DOHH2 (cell line): ENCODE measurements at regions not wholly inside any gene's neighbourhood (a gene's known extent, or its start where the extent isn't known, plus 50 kb on each side); places are given as distances from the start of the nearest gene placed in this dataset.

Experiments used
- H3F3A ChIP-seq: fragments of 200-600 bp; sonication (generic), shearing (Covaris generic); 2 replicates; pipeline ENCODE4 v1.6.0; 2016; ENCODE audit warnings: antibody characterized with exemption, mild to moderate bottlenecking; ENCODE audit not compliant: control insufficient read depth, insufficient read depth
- H3K27ac ChIP-seq: fragments of 200-600 bp; sonication (generic); 2 replicates; pipeline ENCODE4 v1.5.1; 2014; ENCODE audit warnings: low read depth, mild to moderate bottlenecking, low read length, moderate library complexity
- H3K27me3 ChIP-seq: fragments of 200-600 bp; sonication (generic); 2 replicates; pipeline ENCODE4 v1.6.1; 2014; ENCODE audit warnings: mild to moderate bottlenecking, low read length, mixed read lengths; ENCODE audit not compliant: control insufficient read depth
- H3K36me3 ChIP-seq: fragments of 200-600 bp; sonication (generic); 2 replicates; pipeline ENCODE4 v1.6.1; 2014; ENCODE audit warnings: mild to moderate bottlenecking, low read length, moderate library complexity, mixed read lengths; ENCODE audit not compliant: control insufficient read depth
- H3K4me1 ChIP-seq: fragments of 200-600 bp; sonication (generic); 2 replicates; pipeline ENCODE4 v1.6.1; 2014; ENCODE audit warnings: mild to moderate bottlenecking, low read length, mixed read lengths; ENCODE audit not compliant: control insufficient read depth
- H3K4me2 ChIP-seq: fragments of 200-600 bp; sonication (generic); 2 replicates; pipeline ENCODE4 v1.6.0; 2014; ENCODE audit warnings: mild to moderate bottlenecking, low read length, moderate library complexity
- H3K4me3 ChIP-seq: fragments of 200-600 bp; sonication (generic); 2 replicates; pipeline ENCODE4 v1.5.1; 2014; ENCODE audit warnings: mild to moderate bottlenecking, low read length, mixed read lengths
- H3K79me2 ChIP-seq: fragments of 200-600 bp; sonication (generic); 2 replicates; pipeline ENCODE4 v1.6.1; 2014; ENCODE audit warnings: mild to moderate bottlenecking, low read length, mixed read lengths; ENCODE audit not compliant: control insufficient read depth
- H3K9me2 ChIP-seq: fragments of 200-600 bp; sonication (generic); replicated peaks from 2 replicates; pipeline ENCODE4 v1.6.1; 2014; ENCODE audit warnings: mild to moderate bottlenecking, low read length, mixed read lengths; ENCODE audit not compliant: control insufficient read depth
- H3K9me3 ChIP-seq: fragments of 200-600 bp; sonication (generic); 2 replicates; pipeline ENCODE4 v1.6.1; 2014; ENCODE audit warnings: antibody characterized with exemption, low read length, mixed read lengths; ENCODE audit not compliant: control insufficient read depth, insufficient read depth
- H4K20me1 ChIP-seq: fragments of 200-600 bp; sonication (generic); 2 replicates; pipeline ENCODE4 v1.6.0; 2014; ENCODE audit warnings: low read depth, mild to moderate bottlenecking, antibody characterized with exemption, low read length, moderate library complexity; ENCODE audit not compliant: control insufficient read depth, insufficient read depth
- EZH2phosphoT487 ChIP-seq: fragments of 200-600 bp; sonication (generic); IDR thresholded peaks from 2 replicates; pipeline ENCODE4 v1.6.1; 2017; ENCODE audit warnings: borderline replicate concordance, mild to moderate bottlenecking, antibody characterized with exemption, low read length, moderate library complexity, mixed read lengths
- TF ChIP-seq, protein P1 (sequence below): fragments of 200-600 bp; sonication (generic); IDR thresholded peaks from one replicate; pipeline ENCODE4 v1.5.1; 2014; ENCODE audit warnings: antibody characterized with exemption, mild to moderate bottlenecking, low read depth, low read length; ENCODE audit not compliant: poor library complexity, severe bottlenecking

DNA sequence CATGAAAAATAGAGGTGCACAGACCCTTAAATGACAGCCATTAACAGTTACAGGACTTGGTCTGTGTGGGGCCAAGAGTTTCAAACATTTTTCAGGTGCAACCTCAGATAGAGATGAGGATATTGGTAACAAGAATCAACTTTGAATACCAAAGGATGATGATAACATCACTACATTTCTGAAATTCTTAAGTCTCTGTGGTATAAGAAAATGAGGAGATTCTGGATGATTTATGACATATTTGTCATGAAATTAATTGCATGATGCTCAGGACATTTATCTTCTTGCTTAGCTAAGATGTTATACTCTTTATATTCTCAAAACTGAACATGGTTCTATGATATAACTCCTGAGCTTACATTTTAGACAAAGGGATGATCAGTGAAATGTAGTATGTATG is 471.8 kb upstream of the CWC22 start:
- H3K36me3 ChIP-seq = no peaks in the 10 kb centered on the region
- H3K27ac ChIP-seq = no peak overlapping the region
- H3K9me2 ChIP-seq = no peaks in the 10 kb centered on the region
- no peaks in the 10 kb centered on the region for H3F3A ChIP-seq
- no peaks in the 10 kb centered on the region for H3K79me2 ChIP-seq
- no peaks in the 10 kb centered on the region for H3K9me3 ChIP-seq
- H3K4me1 ChIP-seq = no peaks in the 10 kb centered on the region
- H3K4me3 ChIP-seq = no peak overlapping the region
- TF ChIP-seq, protein P1, sequence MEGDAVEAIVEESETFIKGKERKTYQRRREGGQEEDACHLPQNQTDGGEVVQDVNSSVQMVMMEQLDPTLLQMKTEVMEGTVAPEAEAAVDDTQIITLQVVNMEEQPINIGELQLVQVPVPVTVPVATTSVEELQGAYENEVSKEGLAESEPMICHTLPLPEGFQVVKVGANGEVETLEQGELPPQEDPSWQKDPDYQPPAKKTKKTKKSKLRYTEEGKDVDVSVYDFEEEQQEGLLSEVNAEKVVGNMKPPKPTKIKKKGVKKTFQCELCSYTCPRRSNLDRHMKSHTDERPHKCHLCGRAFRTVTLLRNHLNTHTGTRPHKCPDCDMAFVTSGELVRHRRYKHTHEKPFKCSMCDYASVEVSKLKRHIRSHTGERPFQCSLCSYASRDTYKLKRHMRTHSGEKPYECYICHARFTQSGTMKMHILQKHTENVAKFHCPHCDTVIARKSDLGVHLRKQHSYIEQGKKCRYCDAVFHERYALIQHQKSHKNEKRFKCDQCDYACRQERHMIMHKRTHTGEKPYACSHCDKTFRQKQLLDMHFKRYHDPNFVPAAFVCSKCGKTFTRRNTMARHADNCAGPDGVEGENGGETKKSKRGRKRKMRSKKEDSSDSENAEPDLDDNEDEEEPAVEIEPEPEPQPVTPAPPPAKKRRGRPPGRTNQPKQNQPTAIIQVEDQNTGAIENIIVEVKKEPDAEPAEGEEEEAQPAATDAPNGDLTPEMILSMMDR = no peak
- TF ChIP-seq EZH2phosphoT487 = no peak
- H4K20me1 ChIP-seq = no peaks in the 10 kb centered on the region
- H3K4me2 ChIP-seq = no peak overlapping the region
- H3K27me3 ChIP-seq = no peaks in the 10 kb centered on the region

DNA sequence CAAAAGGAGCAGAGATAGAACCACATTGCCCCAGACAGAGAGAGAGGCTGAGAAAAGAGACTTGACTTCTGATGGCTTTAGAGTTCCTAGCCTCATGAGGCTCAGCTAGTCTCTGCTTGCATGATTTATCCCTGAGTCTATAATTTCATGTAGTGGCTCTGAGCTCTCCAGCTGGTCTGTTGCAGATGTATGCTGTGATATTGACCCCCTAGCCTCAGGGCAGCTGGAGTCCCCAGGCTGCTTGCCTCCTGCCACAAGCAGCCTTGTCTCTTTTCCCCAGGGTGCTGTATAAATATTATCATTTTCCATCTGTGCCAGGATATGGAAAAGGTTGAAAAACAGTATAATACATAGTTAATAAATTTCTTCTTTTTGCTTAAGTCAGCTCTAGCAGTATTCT is 467.6 kb upstream of the CWC22 start:
- Histone ChIP-seq H3K27ac (no peak overlapping the region), H3K4me2 (no peak overlapping the region), H3K9me3 (no peaks in the 10 kb centered on the region), H4K20me1 (no peaks in the 10 kb centered on the region), H3K9me2 (no peaks in the 10 kb centered on the region), H3K27me3 (no peaks in the 10 kb centered on the region), H3K4me3 (no peak overlapping the region), H3K4me1 (no peaks in the 10 kb centered on the region), H3K79me2 (no peaks in the 10 kb centered on the region), H3F3A (no peaks in the 10 kb centered on the region), H3K36me3 (no peaks in the 10 kb centered on the region)
- no peak for TF ChIP-seq EZH2phosphoT487
- TF ChIP-seq, protein P1 = no peak

DNA sequence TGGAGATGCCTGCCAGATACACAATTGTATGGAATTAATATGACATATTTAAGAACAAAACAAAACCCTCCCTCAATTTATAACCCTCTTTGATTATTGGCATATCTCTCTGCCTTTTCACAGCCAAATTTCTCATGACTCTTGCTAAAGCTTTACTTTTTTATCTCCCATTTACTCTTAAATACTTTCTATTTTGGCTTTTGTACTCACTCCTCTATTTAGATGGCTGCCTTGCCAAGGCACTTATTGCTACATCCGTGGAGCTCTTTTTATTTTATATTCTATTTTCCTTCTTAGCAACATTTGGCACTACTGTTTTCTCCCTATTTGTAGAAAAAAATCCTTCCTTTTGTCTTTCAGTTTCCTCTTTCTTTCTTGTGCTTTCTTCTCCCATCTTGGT is 466.4 kb upstream of the CWC22 start:
- Histone ChIP-seq H3K4me2 (no peak overlapping the region), H3K79me2 (no peaks in the 10 kb centered on the region), H3K4me1 (no peaks in the 10 kb centered on the region), H3K27me3 (no peaks in the 10 kb centered on the region), H4K20me1 (no peaks in the 10 kb centered on the region), H3K27ac (no peak overlapping the region), H3K9me3 (no peaks in the 10 kb centered on the region), H3F3A (no peaks in the 10 kb centered on the region), H3K9me2 (no peaks in the 10 kb centered on the region), H3K4me3 (no peak overlapping the region), H3K36me3 (no peaks in the 10 kb centered on the region)
- TF ChIP-seq, protein P1 = no peak
- no peak for TF ChIP-seq EZH2phosphoT487

DNA sequence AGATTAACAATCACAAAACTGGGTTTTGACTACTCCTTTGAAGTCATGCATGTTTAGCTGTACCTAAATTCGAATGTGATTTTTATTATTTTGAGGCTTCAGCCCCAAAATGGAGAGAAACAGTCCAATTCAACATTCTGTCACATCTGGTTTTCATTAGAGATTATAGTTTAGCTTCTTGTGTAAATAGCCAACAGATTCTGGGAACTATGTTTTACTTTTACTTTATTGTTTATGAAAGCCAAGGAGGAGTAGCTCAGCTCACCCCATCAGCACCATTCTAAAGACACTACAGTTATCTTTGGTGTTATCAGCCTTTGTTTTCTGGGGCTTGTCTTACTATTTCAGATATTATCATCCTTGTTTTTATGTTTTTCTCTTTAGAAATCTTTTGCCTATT is 465.0 kb upstream of the CWC22 start:
- Histone ChIP-seq H3K79me2 (no peaks in the 10 kb centered on the region), H3K36me3 (no peaks in the 10 kb centered on the region), H3F3A (no peaks in the 10 kb centered on the region), H3K4me3 (no peak overlapping the region), H3K27ac (no peak overlapping the region), H3K27me3 (no peaks in the 10 kb centered on the region), H3K9me2 (no peaks in the 10 kb centered on the region), H3K9me3 (no peaks in the 10 kb centered on the region), H4K20me1 (no peaks in the 10 kb centered on the region), H3K4me1 (no peaks in the 10 kb centered on the region), H3K4me2 (no peak overlapping the region)
- TF ChIP-seq, protein P1 = no peak
- TF ChIP-seq EZH2phosphoT487 = no peak
